H7 (cell line): ENCODE measurements at regions not wholly inside any gene's neighbourhood (a gene's known extent, or its start where the extent isn't known, plus 50 kb on each side); places are given as distances from the start of the nearest gene placed in this dataset.
"Not testable (repeated sequence)": the region's sequence is repeated elsewhere in the genome, so short reads cannot be mapped to it uniquely, and the experiment has no call there.

ENCODE experiments used
- DNase-seq: peaks from one replicate; pipeline ENCODE4 v3.0.0; 2012
- H3K27me3 ChIP-seq: 2 replicates; pipeline ENCODE4 v1.6.0; 2011; ENCODE audit warnings: mild to moderate bottlenecking, low read length; ENCODE audit not compliant: control insufficient read depth, insufficient read depth
- H3K36me3 ChIP-seq: replicated peaks from 2 replicates; pipeline ENCODE4 v1.5.1; 2011; ENCODE audit warnings: low read length; ENCODE audit not compliant: control insufficient read depth, insufficient read depth
- H3K4me3 ChIP-seq: 2 replicates; pipeline ENCODE4 v1.5.1; 2011; ENCODE audit warnings: low read depth, mild to moderate bottlenecking, control low read depth, low read length, moderate library complexity; ENCODE audit not compliant: insufficient read depth

DNA sequence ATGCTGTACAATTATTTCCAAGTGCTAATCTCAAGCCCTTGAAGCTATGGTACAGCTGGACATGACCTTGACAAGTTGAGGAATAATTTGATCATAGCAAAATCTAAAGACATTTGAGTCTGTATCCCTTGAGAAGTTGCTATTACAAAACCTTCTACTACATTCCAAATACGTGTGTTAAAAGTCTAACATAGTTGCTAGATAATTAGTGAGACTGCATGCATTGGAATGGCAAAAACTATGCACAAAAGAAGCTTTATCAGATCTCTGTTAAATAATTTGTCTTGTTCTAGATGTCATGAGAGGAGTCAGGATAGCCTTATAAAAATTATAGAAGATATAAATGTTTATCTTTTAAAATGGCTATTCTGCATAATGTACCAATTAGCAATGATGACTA is 127.8 kb downstream of the GJA1 start:
- Histone ChIP-seq H3K4me3 (no peak overlapping the region), H3K36me3 (no peaks in the 10 kb centered on the region), H3K27me3 (no peaks in the 10 kb centered on the region)
- DNase-seq, result no peak

DNA sequence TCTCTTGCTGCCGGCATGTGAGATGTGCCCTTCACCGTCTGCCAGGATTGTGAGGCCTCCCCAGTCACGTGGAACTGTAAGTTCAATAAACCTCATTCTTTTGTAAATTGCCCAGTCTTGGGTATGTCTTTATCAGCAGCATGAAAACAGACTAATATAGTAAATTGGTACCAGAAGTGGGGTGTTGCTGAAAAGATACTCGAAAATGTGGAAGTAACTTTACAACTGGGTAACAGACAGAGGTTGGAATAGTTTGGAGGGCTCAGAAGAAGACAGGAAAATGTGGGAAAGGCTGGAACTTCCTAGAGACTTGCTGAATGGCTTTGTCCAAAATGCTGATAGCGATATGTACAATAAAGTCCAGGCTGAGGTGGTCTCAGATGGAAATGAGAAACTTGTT is 129.1 kb downstream of the GJA1 start:
- not testable (repeated sequence) for H3K4me3 ChIP-seq, H3K27me3 ChIP-seq, H3K36me3 ChIP-seq, DNase-seq

DNA sequence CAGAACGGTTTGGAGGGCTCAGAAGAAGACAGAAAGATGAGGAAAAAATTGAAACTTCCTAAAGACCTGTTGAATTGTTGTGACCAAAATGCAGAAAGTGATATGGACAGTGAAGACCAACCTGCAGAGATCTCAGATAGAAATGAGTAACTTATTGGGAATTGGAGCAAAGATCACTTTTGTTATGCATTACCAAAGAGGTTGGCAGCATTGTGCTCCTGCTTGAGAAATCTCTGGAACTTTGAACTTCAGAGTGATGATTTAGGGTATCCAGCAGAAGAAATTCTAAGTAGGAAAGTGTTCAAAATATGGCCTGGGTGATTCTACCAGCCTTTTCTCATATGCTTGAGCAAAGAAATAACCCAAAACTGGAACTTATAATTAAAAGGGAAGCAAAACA is 136.0 kb downstream of the GJA1 start:
- no peaks in the 10 kb centered on the region for H3K36me3 ChIP-seq
- no peak for DNase-seq
- no peaks in the 10 kb centered on the region for H3K27me3 ChIP-seq
- H3K4me3 ChIP-seq, result no peak overlapping the region

DNA sequence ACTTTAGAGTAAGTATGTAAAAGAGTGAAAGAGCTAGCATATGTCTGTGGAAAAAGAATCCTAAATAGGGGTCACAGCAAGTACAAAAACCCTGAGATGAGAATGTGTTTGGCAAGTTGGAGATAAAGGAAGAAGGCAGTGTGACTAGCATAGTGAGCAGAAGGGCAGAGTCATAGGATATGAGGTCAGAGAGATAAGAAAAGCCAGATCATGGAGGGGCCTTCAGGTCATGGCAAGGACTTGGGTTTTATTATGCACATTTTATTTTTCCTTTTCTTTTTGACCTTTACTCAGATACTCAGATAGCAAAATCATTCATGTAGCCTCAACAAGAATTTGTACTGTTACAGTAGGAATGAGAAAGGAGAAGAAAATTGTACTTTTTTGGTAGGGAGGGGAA is 138.0 kb downstream of the GJA1 start:
- Histone ChIP-seq H3K27me3 (no peaks in the 10 kb centered on the region), H3K4me3 (no peak overlapping the region), H3K36me3 (no peaks in the 10 kb centered on the region)
- DNase-seq, result no peak

DNA sequence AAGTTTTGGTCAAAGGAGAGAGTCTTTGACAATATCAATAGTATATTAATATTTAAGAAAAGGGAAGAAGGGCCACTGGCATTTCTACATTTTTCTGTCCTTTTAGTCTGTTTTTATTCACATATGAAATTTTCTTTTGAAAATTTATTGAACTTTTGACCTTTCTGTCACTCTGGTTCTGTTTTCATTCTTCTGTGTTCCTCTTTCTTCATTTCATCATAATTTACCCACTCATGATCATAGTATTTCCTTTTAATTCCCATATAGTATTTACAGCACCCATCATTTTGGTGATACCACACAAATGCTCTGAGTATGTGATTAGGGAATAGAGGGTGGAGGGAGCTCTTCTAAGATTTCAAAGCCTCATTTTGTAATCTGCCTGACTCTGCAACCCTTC is 142.8 kb downstream of the GJA1 start:
- no peaks in the 10 kb centered on the region for H3K36me3 ChIP-seq
- no peaks in the 10 kb centered on the region for H3K27me3 ChIP-seq
- DNase-seq, result no peak

DNA sequence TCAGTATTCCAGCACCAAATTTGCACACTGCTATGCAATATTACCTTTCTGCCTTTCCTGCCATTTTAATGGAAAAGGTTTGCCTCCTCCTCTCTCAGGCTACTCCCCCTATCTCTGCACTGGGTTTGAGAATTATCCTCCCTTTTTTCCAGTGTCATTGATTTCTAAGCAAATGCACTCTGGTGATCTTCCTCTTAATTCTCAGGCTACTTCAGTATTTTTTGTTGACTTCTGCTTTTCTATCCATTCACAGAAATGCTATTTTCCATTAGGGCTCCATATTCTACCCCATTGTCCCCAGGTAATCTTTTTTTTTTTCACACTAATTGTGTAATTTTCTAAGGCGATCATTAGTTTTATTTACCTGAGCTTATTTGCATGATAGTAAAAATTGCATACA is 144.0 kb downstream of the GJA1 start:
- H3K36me3 ChIP-seq, result no peaks in the 10 kb centered on the region
- H3K4me3 ChIP-seq, result no peak overlapping the region
- no peak for DNase-seq
- no peaks in the 10 kb centered on the region for H3K27me3 ChIP-seq

More for the DNA sequence above, 142.8 kb downstream of the GJA1 start:
- no peak overlapping the region for H3K4me3 ChIP-seq

DNA sequence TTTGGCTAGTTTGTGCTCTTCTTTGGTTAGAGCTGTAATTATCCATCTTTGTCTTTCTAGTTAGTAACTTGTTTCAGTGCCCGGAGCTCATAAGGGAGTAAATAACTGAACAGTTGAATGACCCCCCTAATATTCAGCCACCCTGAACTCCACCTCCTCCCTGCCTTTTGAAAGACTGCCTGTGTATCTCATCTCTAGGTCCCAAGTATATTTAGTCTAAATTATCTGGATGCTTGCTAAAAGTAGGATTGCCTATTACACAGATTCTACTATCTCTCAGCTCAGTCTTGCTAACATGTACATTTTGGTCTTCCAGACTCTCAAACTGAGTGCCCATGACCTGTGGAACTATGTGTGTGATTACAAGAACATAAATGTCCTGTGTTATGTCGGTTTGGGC is 145.9 kb downstream of the GJA1 start:
- DNase-seq, result no peak
- Histone ChIP-seq H3K4me3 (no peak overlapping the region), H3K36me3 (no peaks in the 10 kb centered on the region), H3K27me3 (no peaks in the 10 kb centered on the region)

DNA sequence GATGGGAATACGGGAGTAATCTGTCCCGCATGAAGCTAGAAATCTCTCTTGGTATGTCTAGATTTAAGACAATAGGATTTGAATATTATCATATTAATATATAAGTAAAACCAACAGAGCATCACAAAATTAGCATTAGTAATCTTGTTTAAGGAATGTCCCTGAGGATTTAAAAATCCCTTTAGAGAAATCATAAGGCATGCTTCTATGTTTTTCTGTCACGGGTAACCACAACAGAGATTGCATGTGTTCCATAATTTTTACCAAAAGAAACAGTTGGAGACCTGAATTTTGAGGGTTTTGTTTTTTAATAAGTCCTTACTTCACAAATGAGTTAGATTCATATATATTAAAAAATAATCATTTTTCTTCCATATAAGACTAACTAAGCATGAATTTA is 146.8 kb downstream of the GJA1 start:
- Histone ChIP-seq H3K36me3 (no peaks in the 10 kb centered on the region), H3K27me3 (no peaks in the 10 kb centered on the region), H3K4me3 (no peak overlapping the region)
- DNase-seq, result no peak

DNA sequence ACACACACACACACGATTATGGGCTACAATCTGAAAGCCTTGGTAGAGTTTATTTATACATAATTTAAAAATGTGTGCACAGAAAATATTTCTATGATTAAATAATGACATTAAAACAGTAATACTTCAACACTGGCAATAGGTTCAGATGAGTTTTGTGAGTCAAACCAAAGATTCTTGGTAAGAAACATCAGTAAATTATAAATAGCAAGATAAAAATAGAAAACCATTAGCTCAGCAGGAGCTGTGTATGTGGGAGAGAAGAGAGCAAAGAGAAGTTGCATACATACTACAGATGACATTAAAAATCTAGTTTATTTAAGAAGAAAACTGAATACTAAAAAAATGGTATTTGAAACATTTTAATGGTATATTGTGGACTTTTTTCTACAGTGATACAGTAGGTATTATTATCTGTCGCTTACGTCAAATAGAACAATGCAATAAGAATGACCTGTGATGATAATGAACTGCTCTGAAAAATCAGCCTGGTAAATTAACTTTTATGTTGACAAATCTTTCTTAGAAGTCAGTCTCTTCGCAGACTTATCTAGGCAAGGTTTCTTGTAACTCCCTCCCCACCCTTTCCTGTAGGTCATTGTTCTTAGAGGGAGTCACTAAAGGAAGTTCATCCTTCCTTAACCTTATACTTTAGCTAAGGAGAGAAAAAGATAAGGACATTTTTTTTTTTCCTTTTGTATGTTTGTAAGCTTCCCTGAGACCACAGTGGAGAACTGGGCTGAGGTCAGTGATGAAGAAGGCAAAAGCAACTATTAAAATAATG is 149.3 kb downstream of the GJA1 start:
- DNase-seq, result no peak
- H3K36me3 ChIP-seq, result no peaks in the 10 kb centered on the region
- no peaks in the 10 kb centered on the region for H3K27me3 ChIP-seq
- H3K4me3 ChIP-seq, result no peak overlapping the region

DNA sequence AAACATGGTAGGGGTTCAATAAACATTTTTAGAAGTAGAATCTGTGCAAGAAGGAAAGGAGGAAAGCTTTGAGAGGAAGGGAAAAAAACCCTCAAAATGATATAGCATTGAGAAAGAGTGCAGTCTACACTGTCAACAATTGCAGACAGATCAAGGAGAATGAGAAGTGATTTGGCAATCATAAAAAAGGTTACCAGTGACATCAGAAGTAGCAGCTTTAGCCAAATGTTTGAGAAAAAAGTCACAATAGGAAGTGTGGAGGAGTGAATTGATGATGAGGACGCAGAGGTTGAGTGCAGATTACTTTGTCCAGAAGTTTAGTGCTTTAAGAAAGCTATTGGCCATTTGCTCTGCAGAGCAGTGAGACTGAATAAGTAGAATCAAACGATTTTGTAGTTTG is 155.0 kb downstream of the GJA1 start:
- Histone ChIP-seq H3K27me3 (no peaks in the 10 kb centered on the region), H3K36me3 (no peaks in the 10 kb centered on the region), H3K4me3 (no peak overlapping the region)
- no peak for DNase-seq

DNA sequence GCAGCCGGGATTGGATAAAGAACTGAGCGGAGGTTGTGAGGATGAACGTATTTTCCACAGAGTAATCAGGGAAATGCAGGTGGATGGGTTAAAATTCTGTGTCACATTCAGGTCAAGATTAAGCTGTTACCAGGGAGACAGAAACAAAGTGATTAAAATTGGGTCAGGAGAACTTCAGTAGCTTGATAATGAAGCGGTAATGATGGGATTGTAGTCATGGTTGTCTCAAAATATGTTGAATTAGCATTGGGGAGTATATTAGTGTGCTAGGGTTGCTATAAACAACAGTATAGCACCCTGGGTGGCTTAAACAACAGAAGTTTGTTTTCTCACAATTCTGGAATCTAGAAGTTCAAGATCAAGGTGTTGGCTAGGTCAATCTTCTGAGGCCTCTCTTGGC is 155.5 kb downstream of the GJA1 start:
- DNase-seq, result no peak
- Histone ChIP-seq H3K4me3 (no peak overlapping the region), H3K27me3 (no peaks in the 10 kb centered on the region), H3K36me3 (no peaks in the 10 kb centered on the region)

DNA sequence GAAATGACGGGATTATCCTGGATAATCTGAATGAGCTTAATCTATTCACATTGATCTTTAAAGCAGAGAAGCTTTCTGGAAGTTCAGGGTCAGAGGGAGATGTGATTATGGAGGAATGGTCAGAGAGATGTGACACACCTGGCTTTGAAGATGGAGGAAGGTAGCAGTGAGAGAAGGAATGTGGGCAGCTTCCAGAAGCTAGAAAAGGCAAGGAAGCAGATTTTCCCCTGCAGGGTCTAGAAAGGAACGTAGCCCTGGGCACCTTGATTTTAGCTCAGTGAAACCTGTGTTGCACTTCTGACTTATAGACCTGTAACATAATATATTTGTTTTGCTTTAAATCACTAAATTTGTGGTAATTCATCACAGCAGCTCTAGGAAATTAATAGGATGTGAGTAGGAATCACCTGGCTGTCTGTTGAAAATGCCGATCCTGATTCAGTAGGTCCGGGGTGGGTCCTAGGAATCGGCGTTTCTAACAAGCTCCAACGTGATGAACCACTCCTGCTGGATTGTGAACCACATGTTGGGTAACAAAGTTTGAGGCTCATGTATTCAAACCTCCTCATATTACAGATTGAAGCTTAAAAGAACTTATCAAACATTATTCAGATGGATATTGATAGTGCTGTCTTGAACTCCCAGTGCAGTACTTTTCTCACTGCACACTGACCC is 157.0 kb downstream of the GJA1 start:
- no peaks in the 10 kb centered on the region for H3K27me3 ChIP-seq
- H3K4me3 ChIP-seq, result no peak overlapping the region
- DNase-seq, result no peak
- no peaks in the 10 kb centered on the region for H3K36me3 ChIP-seq

DNA sequence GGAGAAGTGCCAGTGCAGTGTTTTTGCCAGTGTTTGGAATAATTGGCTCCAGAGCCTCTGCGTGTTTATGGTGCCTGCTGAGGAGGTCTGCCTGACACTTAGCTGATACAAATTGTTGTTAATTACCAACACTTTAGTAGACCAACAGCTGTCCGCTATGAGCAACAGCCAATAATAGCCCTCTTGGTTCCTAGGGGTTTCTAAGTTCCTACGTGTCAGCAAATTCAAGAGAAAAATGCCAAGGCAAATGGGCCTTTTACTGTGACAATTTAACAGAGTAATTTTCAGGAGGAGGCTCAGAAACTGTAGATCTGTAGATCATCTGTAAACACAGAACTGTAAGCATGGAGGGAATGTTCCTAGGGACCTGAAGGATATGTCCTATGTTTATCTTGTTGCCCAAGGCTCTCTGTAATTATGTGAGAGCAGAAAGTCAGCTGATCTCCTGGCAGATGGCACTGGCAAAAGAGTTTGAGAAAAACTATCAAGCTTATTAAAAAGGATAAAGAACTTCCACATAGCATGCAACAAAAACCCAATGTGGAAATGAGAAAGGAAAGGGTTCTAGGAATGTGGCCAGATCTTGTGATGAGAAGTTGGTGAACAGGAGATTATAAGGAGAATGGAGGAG is 157.7 kb downstream of the GJA1 start:
- no peaks in the 10 kb centered on the region for H3K27me3 ChIP-seq
- H3K36me3 ChIP-seq, result no peaks in the 10 kb centered on the region
- H3K4me3 ChIP-seq, result no peak overlapping the region
- DNase-seq, result no peak

DNA sequence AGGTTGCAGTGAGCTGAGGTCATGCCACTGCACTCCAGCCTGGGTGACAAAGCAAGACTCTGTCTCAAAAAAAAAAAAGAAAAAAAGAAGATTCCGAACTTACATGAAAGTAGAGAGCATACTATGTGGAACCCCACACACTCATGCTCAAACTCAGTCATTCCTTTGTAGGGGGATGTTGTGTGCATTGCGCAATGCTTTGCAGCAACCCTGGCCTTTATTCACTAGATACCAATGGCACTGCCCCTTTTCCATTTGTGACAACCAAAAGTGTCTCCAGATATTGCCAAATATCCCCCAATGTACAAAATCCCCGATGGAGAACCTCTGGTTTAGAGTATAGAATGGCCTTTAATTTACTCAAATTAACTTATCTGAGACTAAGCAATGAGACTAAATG is 158.6 kb downstream of the GJA1 start:
- no peaks in the 10 kb centered on the region for H3K36me3 ChIP-seq
- no peak overlapping the region for H3K4me3 ChIP-seq
- DNase-seq, result no peak
- H3K27me3 ChIP-seq, result no peaks in the 10 kb centered on the region

DNA sequence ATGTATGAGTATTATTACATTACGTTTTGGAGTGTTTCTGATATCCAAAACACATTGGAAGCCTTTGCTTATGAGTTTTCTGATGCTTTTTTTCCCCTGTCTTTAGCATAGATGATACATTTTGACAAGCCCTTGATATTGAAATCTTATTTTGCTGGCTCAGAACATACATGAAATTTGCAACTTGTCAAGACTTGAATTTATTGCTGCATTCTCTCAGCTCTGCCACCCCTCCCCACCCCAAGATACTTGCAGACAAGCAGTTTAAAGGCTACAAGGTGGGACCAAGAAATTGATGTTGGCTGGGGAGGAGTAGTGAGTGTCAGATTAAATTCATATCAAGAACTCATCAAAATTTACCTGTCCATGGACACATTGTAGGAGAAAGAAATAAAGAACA is 160.2 kb downstream of the GJA1 start:
- no peaks in the 10 kb centered on the region for H3K27me3 ChIP-seq
- no peak overlapping the region for H3K4me3 ChIP-seq
- H3K36me3 ChIP-seq, result no peaks in the 10 kb centered on the region
- no peak for DNase-seq
